ENCODE measurements at regions not wholly inside any gene's neighbourhood (a gene's known extent, or its start where the extent isn't known, plus 50 kb on each side); places are given as distances from the start of the nearest gene placed in this dataset.

DNA sequence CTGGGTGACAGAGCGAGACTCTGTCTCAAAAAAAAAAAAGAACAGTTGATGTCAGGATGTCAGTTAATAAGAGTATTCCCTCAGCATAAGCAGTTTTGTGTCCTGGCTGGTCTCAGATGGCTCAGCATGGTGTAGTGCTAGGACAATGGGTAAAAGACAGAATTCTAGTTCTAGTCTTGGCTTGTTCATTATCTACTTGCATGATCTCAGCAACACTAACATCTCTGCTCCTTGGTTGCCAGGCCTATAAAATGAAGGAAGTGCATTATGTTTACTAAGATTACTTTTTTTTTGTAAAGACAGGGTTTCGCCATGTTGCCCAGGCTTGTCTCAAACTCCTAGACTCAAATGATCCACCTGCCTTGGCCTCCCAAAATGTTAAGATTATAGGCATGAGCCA lies 84.3 kb upstream of the SP8 start:
- DNase-seq (ENCODE audit: low spot score): no peak
- WGBS (ENCODE audit: low lambda C conversion rate, missing lambda C conversion rate): 88% methylated on average over 2 of the region's 2 CpGs
- Histone ChIP-seq H4K20me1 (ENCODE audit: insufficient read depth, poor library complexity, severe bottlenecking) (no peaks in the 10 kb centered on the region), H3K79me2 (no peaks in the 10 kb centered on the region), H3K36me3 (replicated peaks; ENCODE audit: insufficient read depth, low read depth) (no peaks in the 10 kb centered on the region), H3K4me3 (no peak overlapping the region), H3K9me3 (ENCODE audit: low read depth) (no peaks in the 10 kb centered on the region), H3K9me2 (replicated peaks; ENCODE audit: insufficient read depth) (no peaks in the 10 kb centered on the region), H3K4me2 (no peak overlapping the region), H3K27me3 (no peaks in the 10 kb centered on the region), H2AFZ (no peak overlapping the region), H3K27ac (no peak overlapping the region), H3K4me1 (ENCODE audit: insufficient read depth) (no peaks in the 10 kb centered on the region)
- TF ChIP-seq EZH2 (IDR thresholded peaks at IDR 0.05; ENCODE audit: borderline replicate concordance) (no peak), CTCF (IDR thresholded peaks at IDR 0.05; ENCODE audit: poor library complexity) (no peak), EZH2phosphoT487 (IDR thresholded peaks at IDR 0.05; ENCODE audit: low read depth, severe bottlenecking, unreplicated experiment) (no peak)

DNA sequence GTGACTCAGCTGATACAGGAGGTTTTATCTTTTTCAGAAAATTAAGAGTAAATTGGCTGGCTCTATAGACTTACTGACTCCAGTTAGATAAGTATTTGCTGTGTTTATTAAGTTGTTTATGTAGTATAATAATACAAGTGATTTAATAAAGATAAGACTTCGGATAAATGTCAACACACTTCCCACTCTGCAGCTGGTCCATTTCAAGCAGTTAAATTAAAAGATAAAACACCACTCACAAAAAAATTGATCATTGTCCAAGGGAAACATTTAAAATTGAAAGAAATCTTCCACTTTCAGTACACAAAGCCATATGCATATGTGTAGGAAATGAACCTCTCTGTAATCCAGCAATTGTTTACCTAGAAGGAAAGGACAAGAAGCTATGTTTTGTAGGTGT lies 106.1 kb upstream of the SP8 start:
- no peak for TF ChIP-seq CTCF (IDR thresholded peaks at IDR 0.05; ENCODE audit: poor library complexity)
- no peak for TF ChIP-seq EZH2phosphoT487 (IDR thresholded peaks at IDR 0.05; ENCODE audit: low read depth, severe bottlenecking, unreplicated experiment)
- no peak for TF ChIP-seq EZH2 (IDR thresholded peaks at IDR 0.05; ENCODE audit: borderline replicate concordance)
- Histone ChIP-seq H3K4me3 (no peak overlapping the region), H3K79me2 (no peaks in the 10 kb centered on the region), H3K4me1 (ENCODE audit: insufficient read depth) (no peaks in the 10 kb centered on the region), H3K27me3 (no peaks in the 10 kb centered on the region), H2AFZ (no peak overlapping the region), H3K9me3 (ENCODE audit: low read depth) (no peaks in the 10 kb centered on the region), H3K9me2 (replicated peaks; ENCODE audit: insufficient read depth) (no peaks in the 10 kb centered on the region), H4K20me1 (ENCODE audit: insufficient read depth, poor library complexity, severe bottlenecking) (no peaks in the 10 kb centered on the region), H3K4me2 (no peak overlapping the region), H3K36me3 (replicated peaks; ENCODE audit: insufficient read depth, low read depth) (no peaks in the 10 kb centered on the region), H3K27ac (no peak overlapping the region)
- WGBS (ENCODE audit: low lambda C conversion rate, missing lambda C conversion rate): 16% methylated on average over 1 of the region's 1 CpG
- no peak for DNase-seq (ENCODE audit: low spot score)

DNA sequence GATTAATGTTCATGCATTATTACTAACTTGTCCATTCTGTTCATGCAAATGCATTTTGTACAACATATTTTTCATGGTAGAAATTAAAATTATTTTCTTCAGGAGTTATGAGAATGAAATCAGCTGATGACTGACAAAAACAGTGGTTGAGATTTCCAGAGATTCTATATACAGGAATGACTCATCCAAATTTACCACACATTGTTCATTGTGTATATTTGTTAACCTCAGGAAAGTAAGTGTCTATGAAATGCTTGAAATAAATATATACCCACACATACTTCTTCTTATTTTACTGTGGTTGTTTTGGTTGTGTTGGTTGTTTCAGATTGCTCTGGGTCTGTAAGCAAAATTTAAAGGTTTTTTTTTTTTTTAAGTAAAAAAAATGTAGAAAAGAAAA lies 108.1 kb upstream of the SP8 start:
- Histone ChIP-seq H3K9me3 (ENCODE audit: low read depth) (no peaks in the 10 kb centered on the region), H3K36me3 (replicated peaks; ENCODE audit: insufficient read depth, low read depth) (no peaks in the 10 kb centered on the region), H3K79me2 (no peaks in the 10 kb centered on the region), H3K4me2 (no peak overlapping the region), H3K4me3 (no peak overlapping the region), H3K4me1 (ENCODE audit: insufficient read depth) (no peaks in the 10 kb centered on the region), H3K9me2 (replicated peaks; ENCODE audit: insufficient read depth) (no peaks in the 10 kb centered on the region), H4K20me1 (ENCODE audit: insufficient read depth, poor library complexity, severe bottlenecking) (no peaks in the 10 kb centered on the region), H3K27me3 (no peaks in the 10 kb centered on the region), H2AFZ (no peak overlapping the region), H3K27ac (no peak overlapping the region)
- TF ChIP-seq EZH2phosphoT487 (IDR thresholded peaks at IDR 0.05; ENCODE audit: low read depth, severe bottlenecking, unreplicated experiment) (no peak), CTCF (IDR thresholded peaks at IDR 0.05; ENCODE audit: poor library complexity) (no peak), EZH2 (IDR thresholded peaks at IDR 0.05; ENCODE audit: borderline replicate concordance) (no peak)
- no peak for DNase-seq (ENCODE audit: low spot score)

- H3K9me2 ChIP-seq (replicated peaks; ENCODE audit: insufficient read depth): no peaks in the 10 kb centered on the region
- TF ChIP-seq EZH2phosphoT487 (IDR thresholded peaks at IDR 0.05; ENCODE audit: low read depth, severe bottlenecking, unreplicated experiment) (no peak), EZH2 (IDR thresholded peaks at IDR 0.05; ENCODE audit: borderline replicate concordance) (no peak), CTCF (IDR thresholded peaks at IDR 0.05; ENCODE audit: poor library complexity) (no peak)
Observed at GRCh38 chr7:20895563-20895962, 108.9 kb upstream of the SP8 start.

More at GRCh38 chr7:20895563-20895962, 108.9 kb upstream of the SP8 start:
- 88% methylated on average over 5 of the region's 5 CpGs for WGBS (ENCODE audit: low lambda C conversion rate, missing lambda C conversion rate)
- no peak overlapping the region for H3K27ac ChIP-seq
- H2AFZ ChIP-seq: no peak overlapping the region
- H3K79me2 ChIP-seq: no peaks in the 10 kb centered on the region
- H3K4me2 ChIP-seq: no peak overlapping the region
- no peaks in the 10 kb centered on the region for H4K20me1 ChIP-seq (ENCODE audit: insufficient read depth, poor library complexity, severe bottlenecking)
- no peaks in the 10 kb centered on the region for H3K36me3 ChIP-seq (replicated peaks; ENCODE audit: insufficient read depth, low read depth)
- no peaks in the 10 kb centered on the region for H3K4me1 ChIP-seq (ENCODE audit: insufficient read depth)
- no peak overlapping the region for H3K4me3 ChIP-seq
- H3K9me3 ChIP-seq (ENCODE audit: low read depth): no peaks in the 10 kb centered on the region
- H3K27me3 ChIP-seq: no peaks in the 10 kb centered on the region
- DNase-seq (ENCODE audit: low spot score): no peak
